Mammary epithelial cell (primary cell): ENCODE measurements at regions not wholly inside any gene's neighbourhood (a gene's known extent, or its start where the extent isn't known, plus 50 kb on each side); places are given as distances from the start of the nearest gene placed in this dataset.

Experiments used
- CTCF ChIP-seq, 2 donors: IDR thresholded peaks in 1 of 2; conservative IDR thresholded peaks in 1 of 2; 2 replicates each; pipeline ENCODE4 v1.5.1; 2011 to 2012; ENCODE audit warnings: inconsistent platforms in 2 of 2, low read length in 2 of 2, mild to moderate bottlenecking in 2 of 2, control low read depth in 1 of 2, low read depth in 1 of 2; ENCODE audit not compliant: insufficient read depth in 1 of 2; ENCODE audit errors: extremely low read depth in 1 of 2
- EZH2 ChIP-seq: IDR thresholded peaks from 2 replicates; pipeline ENCODE4 v1.6.1; 2012; ENCODE audit warnings: low read length, inconsistent platforms, borderline replicate concordance

- TF ChIP-seq CTCF (conservative IDR thresholded peaks at IDR 0.05 in 1 of 2, IDR thresholded peaks at IDR 0.05 in 1 of 2; ENCODE audit: extremely low read depth in 1 of 2, insufficient read depth in 1 of 2, low read depth in 1 of 2, low read length in 2 of 2): no peak
- TF ChIP-seq EZH2: no peak
These were observed 251.3 kb upstream of the ETAA1 start for GRCh38 chr2:67145851-67146250.
